ENCODE measurements at regions not wholly inside any gene's neighbourhood (a gene's known extent, or its start where the extent isn't known, plus 50 kb on each side); places are given as distances from the start of the nearest gene placed in this dataset.

- TF ChIP-seq CTCF (IDR thresholded peaks at IDR 0.05) (no peak), POLR2A (IDR thresholded peaks at IDR 0.05) (no peak)
Observed at GRCh38 chr2:146697307-146697706, 1147.5 kb upstream of the ACVR2A start.
